Immature natural killer cell (primary cell): ENCODE measurements at regions not wholly inside any gene's neighbourhood (a gene's known extent, or its start where the extent isn't known, plus 50 kb on each side); places are given as distances from the start of the nearest gene placed in this dataset.

ENCODE experiments used
- DNase-seq, 3 donors: peaks; one replicate each; pipeline ENCODE4 v3.0.0; 2022; ENCODE audit warnings: mixed read lengths in 1 of 3
- H3K27ac Mint-ChIP-seq, 6 donors: one replicate each; pipeline ENCODE4 v1.8.0; 2020; ENCODE audit warnings: mixed read lengths in 6 of 6, mild to moderate bottlenecking in 5 of 6, inconsistent platforms in 4 of 6, moderate library complexity in 3 of 6
- H3K27me3 Mint-ChIP-seq, 3 donors: one replicate each; pipeline ENCODE4 v1.8.0; 2020 to 2021; ENCODE audit warnings: low read depth in 3 of 3, mild to moderate bottlenecking in 3 of 3, mixed read lengths in 3 of 3, moderate library complexity in 3 of 3, inconsistent platforms in 1 of 3
- H3K36me3 Mint-ChIP-seq, 3 donors: one replicate each; pipeline ENCODE4 v1.8.0; 2020; ENCODE audit warnings: mixed read lengths in 3 of 3, inconsistent platforms in 2 of 3, mild to moderate bottlenecking in 2 of 3
- H3K4me1 Mint-ChIP-seq, 2 donors: one replicate each; pipeline ENCODE4 v1.8.0; 2020; ENCODE audit warnings: inconsistent platforms in 2 of 2, mild to moderate bottlenecking in 2 of 2, mixed read lengths in 2 of 2, moderate library complexity in 1 of 2
- H3K4me3 Mint-ChIP-seq, 5 donors: one replicate each; pipeline ENCODE4 v1.8.0; 2020; ENCODE audit warnings: mild to moderate bottlenecking in 5 of 5, mixed read lengths in 5 of 5, inconsistent platforms in 3 of 5, moderate library complexity in 3 of 5
- H3K9me3 Mint-ChIP-seq, 6 donors: one replicate each; pipeline ENCODE4 v1.8.0; 2020; ENCODE audit warnings: mild to moderate bottlenecking in 6 of 6, mixed read lengths in 6 of 6, inconsistent platforms in 4 of 6, moderate library complexity in 3 of 6

DNA sequence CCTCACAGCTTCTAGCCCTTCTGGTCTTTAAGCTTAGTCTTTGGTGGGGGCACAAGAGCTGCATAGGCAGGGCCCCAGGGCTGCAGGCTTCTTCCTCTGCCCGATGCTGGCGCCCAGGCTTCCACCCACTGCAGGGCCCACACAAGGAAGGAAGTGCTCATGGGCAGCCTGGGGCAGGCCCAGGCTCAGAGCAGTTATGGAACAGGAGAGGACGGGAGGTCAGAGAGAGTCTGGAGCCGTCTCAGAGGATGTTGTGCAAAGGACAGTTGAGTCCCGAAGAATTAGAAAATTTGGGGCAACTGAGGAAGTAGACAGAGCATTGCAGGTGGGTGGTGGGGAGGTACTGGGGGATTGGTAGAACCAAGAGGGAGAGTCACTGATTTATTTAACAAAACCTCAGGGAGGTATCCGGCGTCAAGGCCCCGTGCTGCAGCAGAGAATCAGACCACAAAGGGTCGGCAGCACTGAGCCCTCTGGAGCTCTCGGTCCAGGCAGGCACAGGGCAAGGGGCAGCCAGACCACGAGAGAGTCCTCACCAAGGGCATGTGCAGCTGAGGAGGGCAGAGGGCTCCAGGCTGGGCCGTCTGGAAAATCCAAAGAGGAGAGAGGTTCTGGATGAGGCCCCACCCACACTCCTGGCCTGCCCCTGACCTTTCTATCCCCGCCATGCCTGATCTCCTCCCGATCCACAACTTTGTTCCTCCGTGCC, 110.8 kb upstream of the GLI2 start:
- DNase-seq, result no peak
- Mint-ChIP-seq H3K27ac (no peak overlapping the region), H3K27me3 (peaks cover 2 to 3% (median 3%) of the 10 kb centered on the region in 3 donors), H3K9me3 (no peaks in the 10 kb centered on the region), H3K36me3 (no peaks in the 10 kb centered on the region), H3K4me3 (no peak overlapping the region), H3K4me1 (no peaks in the 10 kb centered on the region)

DNA sequence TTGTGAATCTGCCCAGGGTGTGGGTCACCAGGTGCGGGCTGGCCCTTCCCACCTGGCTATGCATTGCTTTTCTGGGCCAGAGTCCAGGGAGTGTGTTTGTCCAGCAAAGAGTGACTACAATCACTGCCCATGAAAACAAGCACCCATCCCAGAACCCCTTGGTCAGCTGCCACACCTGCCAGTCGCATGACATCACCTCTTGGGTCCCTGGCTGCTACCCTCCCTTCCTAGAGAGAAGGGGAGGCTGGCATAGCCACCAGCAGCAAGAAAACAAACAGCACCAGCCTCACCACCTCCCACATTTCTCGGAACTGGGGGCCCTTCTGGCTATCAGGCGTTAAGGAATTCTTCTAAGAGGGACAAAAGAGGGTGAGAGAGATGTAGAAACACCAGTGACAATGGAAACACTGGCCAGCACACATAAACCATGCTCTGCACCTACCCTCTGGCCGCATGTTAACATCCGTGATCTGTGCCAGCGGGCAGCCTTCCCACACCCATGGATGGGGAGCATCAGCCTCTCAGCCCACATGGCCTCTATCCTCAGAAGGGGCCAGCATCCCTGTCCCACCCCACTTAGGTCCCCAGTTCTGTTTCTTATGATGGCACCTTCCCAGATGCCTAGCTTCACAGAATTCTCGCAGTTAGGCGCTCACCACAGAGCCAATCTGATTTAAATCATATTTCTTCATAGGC, 109.7 kb upstream of the GLI2 start:
- H3K27me3 Mint-ChIP-seq, result peaks cover 2 to 3% (median 3%) of the 10 kb centered on the region in 3 donors
- no peaks in the 10 kb centered on the region for H3K9me3 Mint-ChIP-seq
- no peak for DNase-seq
- no peak overlapping the region for H3K27ac Mint-ChIP-seq
- no peak overlapping the region for H3K4me3 Mint-ChIP-seq
- H3K4me1 Mint-ChIP-seq, result no peaks in the 10 kb centered on the region
- no peaks in the 10 kb centered on the region for H3K36me3 Mint-ChIP-seq

DNA sequence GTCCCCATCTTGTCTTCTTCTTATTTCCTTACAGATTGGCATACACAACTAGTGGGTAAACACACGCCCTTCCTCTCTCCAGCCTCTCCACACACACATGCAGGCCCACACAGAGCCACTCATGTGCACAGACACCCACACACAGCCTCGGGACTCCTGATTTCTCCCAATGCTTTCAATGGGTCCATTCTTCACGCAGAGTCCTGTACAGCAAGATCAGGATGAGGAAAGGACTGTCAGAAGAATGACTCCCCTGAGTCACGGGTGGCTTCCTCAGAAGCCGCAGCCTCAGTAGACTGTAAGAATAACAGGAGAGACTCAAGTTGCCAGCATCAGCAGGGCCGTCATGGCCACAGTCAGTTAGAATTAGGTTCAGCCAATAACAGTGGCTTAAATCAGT, 109.1 kb upstream of the GLI2 start:
- DNase-seq, result no peak
- no peaks in the 10 kb centered on the region for H3K9me3 Mint-ChIP-seq

DNA sequence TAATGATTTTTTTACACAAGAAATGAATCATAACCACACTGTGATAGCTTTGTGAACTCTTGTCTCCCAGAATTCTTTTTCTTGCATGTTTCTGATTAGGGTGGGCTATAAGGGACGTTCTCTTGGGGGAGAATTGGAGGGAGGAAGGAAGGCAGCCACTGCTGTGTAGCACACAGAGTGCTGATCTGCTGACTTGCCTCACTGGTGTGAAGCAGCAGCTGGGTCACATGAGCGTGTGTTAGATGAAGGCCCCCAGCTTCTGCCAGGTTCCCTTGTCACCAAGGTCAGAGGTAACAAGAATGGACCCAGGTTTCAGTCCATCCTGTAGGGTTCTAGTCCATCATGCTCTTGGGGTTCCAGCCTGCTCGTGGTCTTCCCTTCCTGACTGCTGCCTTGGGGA, 107.4 kb upstream of the GLI2 start:
- Mint-ChIP-seq H3K4me3 (no peak overlapping the region), H3K27ac (no peak overlapping the region), H3K4me1 (no peaks in the 10 kb centered on the region), H3K36me3 (no peaks in the 10 kb centered on the region), H3K9me3 (no peaks in the 10 kb centered on the region), H3K27me3 (peaks cover 2 to 3% (median 3%) of the 10 kb centered on the region in 3 donors)
- DNase-seq, result no peak

More for the DNA sequence above, 109.1 kb upstream of the GLI2 start:
- Mint-ChIP-seq H3K4me1 (no peaks in the 10 kb centered on the region), H3K27me3 (peaks cover 2 to 3% (median 3%) of the 10 kb centered on the region in 3 donors), H3K4me3 (no peak overlapping the region), H3K27ac (no peak overlapping the region), H3K36me3 (no peaks in the 10 kb centered on the region)

DNA sequence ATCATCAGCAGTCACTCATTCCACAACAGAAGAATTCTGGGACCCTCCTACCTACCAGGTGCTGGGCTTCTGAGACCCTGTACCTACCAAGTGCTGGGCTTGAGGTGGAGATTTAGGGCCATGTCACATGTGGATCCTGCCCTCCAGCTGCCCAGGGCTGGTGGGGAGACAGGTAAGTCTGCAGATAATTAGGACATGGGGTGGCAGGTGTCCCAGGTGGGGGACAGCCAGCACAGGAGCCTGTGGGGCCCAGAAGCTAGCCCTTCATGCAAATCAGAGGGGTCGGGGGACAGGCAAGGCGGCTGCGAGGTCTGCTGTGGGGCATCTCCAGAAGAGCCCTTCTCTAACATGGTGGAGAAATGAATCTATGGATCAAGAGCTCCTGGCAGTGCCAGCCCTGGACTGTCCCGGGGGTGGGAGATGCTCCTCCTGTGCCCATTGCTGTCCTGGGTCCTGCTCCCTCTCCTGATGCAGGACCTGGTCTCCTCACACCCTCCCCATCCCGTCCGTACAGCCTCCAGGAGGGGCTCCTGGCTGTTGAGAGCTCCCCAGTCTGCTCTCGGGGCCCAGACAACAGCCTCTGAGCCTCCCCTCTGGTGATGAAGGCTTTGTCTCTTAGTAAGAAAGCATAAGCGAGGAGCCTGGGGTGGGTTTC, 106.3 kb upstream of the GLI2 start:
- Mint-ChIP-seq H3K27me3 (peaks cover 2 to 3% (median 3%) of the 10 kb centered on the region in 3 donors), H3K9me3 (no peaks in the 10 kb centered on the region), H3K27ac (no peak overlapping the region), H3K4me3 (no peak overlapping the region), H3K4me1 (no peaks in the 10 kb centered on the region), H3K36me3 (no peaks in the 10 kb centered on the region)
- no peak for DNase-seq

DNA sequence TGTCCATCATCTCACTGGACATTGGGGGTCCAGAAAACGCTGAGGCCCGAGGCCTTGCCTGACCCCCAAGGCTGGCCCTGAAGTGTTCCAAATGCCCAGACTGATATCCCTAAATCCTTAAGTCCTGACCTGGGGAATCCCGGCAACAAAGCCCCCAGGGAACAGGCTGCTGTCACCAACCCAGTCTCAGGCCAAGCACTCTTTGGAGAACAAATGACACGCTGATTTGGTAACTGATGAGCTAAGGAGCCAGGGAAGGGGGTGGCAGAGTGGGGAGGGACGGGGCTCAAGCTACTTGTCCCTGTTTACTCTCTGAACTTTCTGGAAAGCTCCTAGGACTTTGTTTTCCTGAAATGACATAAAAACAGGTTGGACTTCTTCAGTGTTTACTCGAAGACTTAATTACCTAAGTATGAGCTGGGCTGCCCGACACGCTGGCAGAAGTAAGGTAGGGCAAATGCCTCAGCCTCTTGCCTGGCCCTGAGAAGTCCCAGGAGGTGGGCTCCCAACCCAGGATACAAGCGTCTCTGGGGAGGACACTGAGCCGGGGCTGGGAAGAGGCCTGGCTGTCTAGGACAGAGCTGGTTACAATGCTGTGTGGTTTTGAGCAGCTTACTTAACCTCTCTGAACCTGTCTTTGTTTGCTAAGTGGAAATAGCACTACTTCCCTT, 105.5 kb upstream of the GLI2 start:
- H3K36me3 Mint-ChIP-seq, result no peaks in the 10 kb centered on the region
- no peak overlapping the region for H3K27ac Mint-ChIP-seq
- no peak for DNase-seq
- H3K9me3 Mint-ChIP-seq, result no peaks in the 10 kb centered on the region
- peaks cover 0 to 3% (median 3%) of the 10 kb centered on the region in 3 donors for H3K27me3 Mint-ChIP-seq
- H3K4me1 Mint-ChIP-seq, result no peaks in the 10 kb centered on the region
- no peak overlapping the region for H3K4me3 Mint-ChIP-seq

DNA sequence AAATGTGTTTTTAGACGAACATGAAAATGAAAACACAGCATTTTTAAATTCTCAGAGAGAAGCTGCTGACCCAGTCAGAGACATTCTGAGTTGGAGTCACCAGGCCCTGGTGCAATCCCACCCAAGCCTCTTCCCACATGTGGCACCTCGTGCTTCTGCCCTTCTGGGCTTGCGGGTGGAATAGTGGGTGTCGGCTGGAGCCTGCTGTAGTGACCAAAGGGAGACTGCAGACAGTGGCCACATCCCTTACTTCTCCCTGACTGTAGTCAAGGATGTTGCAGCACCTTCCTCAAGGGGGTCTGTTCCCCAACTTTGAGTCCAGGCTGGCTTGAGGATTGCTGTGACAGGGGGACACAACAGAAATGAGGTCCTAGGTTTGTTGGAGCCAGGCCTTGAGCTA, 104.4 kb upstream of the GLI2 start:
- Mint-ChIP-seq H3K36me3 (no peaks in the 10 kb centered on the region), H3K4me3 (no peak overlapping the region), H3K4me1 (no peaks in the 10 kb centered on the region), H3K27ac (no peak overlapping the region), H3K27me3 (peaks cover under 1 to 3% (median 2%) of the 10 kb centered on the region in 3 donors), H3K9me3 (no peaks in the 10 kb centered on the region)
- DNase-seq, result no peak

DNA sequence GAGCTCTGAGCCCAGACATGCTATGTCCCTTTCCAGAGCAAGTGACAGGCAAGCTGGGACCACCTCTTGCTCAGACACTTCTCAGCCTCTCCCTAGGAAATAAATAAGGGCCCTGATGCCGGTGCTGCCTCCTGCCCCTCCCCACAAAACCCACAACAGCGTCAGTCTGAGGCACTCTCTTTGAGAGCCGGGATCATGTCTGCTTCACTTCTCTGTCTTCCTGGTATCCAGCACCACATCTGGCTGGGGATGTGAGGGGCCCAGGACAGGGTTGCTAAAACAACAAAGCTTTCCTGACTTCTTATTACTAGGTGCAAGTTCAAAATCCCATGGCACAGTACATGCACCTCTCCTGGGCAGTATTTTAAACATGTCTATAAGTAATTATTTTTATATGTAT, 103.9 kb upstream of the GLI2 start:
- Mint-ChIP-seq H3K27me3 (peaks cover 0 to 2% (median 1%) of the 10 kb centered on the region in 3 donors), H3K9me3 (no peaks in the 10 kb centered on the region), H3K36me3 (no peaks in the 10 kb centered on the region), H3K27ac (no peak overlapping the region), H3K4me3 (no peak overlapping the region), H3K4me1 (no peaks in the 10 kb centered on the region)
- DNase-seq, result no peak

DNA sequence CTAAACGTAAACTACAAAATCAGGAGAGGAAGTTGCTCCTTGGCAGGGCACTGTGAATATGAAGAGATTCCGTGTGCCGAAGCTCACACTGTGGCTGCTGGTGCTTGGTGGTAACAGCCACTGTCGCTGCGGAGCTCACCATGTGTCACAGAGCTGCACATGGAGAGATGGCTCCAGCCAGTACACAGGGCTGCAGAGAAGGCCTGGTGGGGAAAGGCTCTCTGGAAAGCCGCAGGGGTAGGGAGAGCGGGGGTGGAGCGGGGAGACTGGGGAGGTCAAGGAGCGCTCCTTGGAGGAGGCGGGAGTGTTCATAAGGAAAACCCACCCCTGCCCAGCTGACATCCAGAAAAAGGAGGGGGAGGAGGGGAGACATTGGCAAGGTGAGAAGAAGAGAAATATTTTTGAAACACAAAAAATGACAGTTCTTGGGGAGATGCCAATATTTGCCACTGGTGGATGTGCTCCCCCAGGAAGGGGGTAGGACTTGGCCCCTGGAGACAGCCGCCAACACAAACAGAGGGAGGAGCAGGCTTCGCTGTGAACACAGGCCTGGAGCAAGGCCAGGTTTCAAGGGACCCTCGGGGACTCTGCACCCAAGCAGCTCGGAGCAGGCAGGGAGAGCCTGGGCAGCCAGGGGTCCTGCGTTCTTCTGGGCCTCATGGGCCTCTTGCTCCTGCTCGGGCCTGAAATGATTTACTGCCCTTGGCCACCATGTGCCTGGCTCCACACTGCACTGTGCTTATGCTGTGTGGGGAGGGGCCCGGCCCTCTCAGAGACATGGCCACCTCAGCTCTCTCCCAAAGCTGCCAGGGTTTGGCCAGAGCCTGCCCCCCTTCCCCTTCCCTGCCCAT, 102.6 kb upstream of the GLI2 start:
- Mint-ChIP-seq H3K9me3 (no peaks in the 10 kb centered on the region), H3K36me3 (no peaks in the 10 kb centered on the region), H3K27ac (no peak overlapping the region), H3K4me1 (no peaks in the 10 kb centered on the region), H3K27me3 (peaks cover 0 to 2% (median 0%) of the 10 kb centered on the region in 3 donors), H3K4me3 (no peak overlapping the region)
- DNase-seq, result no peak

DNA sequence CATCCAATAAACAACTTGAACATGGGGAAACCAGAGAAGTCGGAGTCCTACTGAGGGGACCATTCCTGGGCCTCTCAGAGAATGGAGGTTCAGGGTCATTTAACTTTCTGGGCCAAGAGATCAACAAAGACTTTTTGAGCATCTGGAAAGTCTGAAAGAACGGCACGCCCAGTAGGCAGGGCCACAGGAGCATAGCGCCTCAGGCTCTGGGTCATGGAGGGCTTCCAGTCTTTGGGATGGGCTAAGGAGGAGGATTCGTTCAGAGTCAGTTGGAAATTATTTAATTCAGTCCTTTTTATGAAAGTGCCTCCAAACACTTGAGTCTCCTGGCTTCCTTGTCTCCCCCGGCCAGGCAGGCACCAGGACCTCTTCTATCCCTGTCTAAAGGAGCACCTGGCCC, 101.1 kb upstream of the GLI2 start:
- H3K36me3 Mint-ChIP-seq, result no peaks in the 10 kb centered on the region
- H3K4me1 Mint-ChIP-seq, result no peaks in the 10 kb centered on the region
- peaks cover 0 to 2% (median 0%) of the 10 kb centered on the region in 3 donors for H3K27me3 Mint-ChIP-seq
- DNase-seq, result no peak
- H3K4me3 Mint-ChIP-seq, result no peak overlapping the region
- H3K9me3 Mint-ChIP-seq, result no peaks in the 10 kb centered on the region
- H3K27ac Mint-ChIP-seq, result no peak overlapping the region

DNA sequence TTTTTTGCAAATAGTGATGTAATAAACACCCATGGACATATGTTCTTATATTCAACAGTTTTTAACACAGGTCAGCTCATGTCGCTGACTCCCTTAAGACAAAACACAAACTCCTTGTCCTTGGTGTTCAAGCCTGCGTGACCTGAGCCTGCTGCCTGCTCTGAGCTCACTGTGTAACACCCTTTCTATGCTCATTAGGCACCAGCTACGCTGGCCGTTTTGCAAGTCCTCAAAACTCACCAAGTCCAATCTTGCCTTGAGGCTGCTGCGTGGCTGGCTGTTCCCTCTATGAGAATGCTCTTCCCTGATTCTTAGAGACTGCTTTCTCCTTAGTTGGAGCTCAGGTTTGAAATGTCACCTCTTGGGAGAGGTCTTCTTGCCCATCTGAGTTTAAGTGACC, 100.5 kb upstream of the GLI2 start:
- Mint-ChIP-seq H3K9me3 (no peaks in the 10 kb centered on the region), H3K27me3 (peaks cover 0 to 2% (median 0%) of the 10 kb centered on the region in 3 donors), H3K36me3 (no peaks in the 10 kb centered on the region), H3K4me3 (no peak overlapping the region), H3K27ac (no peak overlapping the region), H3K4me1 (no peaks in the 10 kb centered on the region)
- no peak for DNase-seq

DNA sequence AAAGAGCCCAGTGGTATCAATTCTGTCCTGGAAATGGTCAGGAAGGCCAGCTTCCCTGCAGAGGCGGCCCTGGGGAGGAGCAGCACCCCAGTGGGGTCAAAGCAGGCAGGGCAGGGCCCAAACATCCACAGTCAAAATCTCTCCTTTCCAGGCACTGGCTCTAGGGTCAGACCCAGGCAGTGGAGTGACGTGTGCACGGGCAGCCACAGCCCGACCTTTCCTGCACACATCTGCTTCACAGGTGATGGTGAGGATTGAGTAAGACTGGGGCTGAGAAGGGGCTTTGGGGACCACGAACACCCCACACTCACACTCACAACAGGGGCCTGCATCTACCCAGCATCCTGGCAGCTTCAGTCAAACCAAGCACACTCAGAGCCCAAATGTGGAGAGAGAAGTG, 97.8 kb upstream of the GLI2 start:
- H3K9me3 Mint-ChIP-seq, result no peaks in the 10 kb centered on the region
- H3K36me3 Mint-ChIP-seq, result no peaks in the 10 kb centered on the region
- H3K27ac Mint-ChIP-seq, result no peak overlapping the region
- H3K4me1 Mint-ChIP-seq, result no peaks in the 10 kb centered on the region
- peaks cover 0 to 5% (median 2%) of the 10 kb centered on the region in 3 donors for H3K27me3 Mint-ChIP-seq
- DNase-seq, result no peak
- no peak overlapping the region for H3K4me3 Mint-ChIP-seq

DNA sequence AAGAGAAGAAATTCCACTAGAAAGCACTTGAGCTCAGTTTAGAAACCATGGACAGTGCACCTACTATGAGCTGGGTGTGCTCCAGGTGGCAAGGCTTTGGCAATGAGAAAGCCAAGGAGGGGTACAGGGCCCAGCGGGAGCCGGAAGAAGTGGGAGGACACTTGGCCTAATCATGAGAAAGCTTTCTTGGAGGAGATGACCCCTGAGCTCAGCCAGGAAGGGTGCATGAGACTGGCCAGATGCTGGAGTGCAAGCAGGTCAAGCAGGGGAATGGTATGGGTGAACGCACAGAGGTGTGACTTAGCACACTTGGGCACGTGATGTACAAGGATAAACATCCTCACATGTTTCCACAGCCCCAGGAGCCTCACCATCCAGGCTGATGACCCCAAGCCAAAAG, 97.2 kb upstream of the GLI2 start:
- no peak for DNase-seq
- no peaks in the 10 kb centered on the region for H3K9me3 Mint-ChIP-seq
- peaks cover 0 to 5% (median 2%) of the 10 kb centered on the region in 3 donors for H3K27me3 Mint-ChIP-seq
- no peak overlapping the region for H3K4me3 Mint-ChIP-seq
- no peaks in the 10 kb centered on the region for H3K4me1 Mint-ChIP-seq
- H3K27ac Mint-ChIP-seq, result no peak overlapping the region
- H3K36me3 Mint-ChIP-seq, result no peaks in the 10 kb centered on the region
